ENCODE measurements at regions not wholly inside any gene's neighbourhood (a gene's known extent, or its start where the extent isn't known, plus 50 kb on each side); places are given as distances from the start of the nearest gene placed in this dataset.

DNA sequence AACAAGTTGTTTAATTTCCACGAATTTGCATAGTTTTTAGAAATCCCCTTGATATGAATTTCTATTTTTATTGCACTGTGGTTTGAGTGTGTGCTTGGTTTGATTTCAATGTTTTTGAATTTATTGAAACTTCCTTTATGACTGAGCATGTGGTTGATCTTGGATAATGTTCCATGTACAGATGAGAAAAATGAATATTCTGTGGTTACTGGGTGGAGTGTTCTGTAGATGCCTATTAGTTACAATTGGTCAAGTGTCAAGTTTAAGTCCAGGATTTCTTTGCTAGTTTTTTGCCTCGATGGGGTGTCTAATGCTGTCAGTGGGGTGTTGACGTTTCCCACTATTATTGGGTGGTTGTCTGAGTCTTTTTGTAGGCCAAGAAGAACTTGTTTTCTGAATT lies 319.5 kb upstream of the ACTBL2 start:
- H3K36me3 ChIP-seq (ENCODE audit: control insufficient read depth, insufficient read depth, low read length), result no peaks in the 10 kb centered on the region
- no peaks in the 10 kb centered on the region for H3K9me3 ChIP-seq
- CTCF ChIA-PET, result no interaction called here
- H3K27ac Mint-ChIP-seq (ENCODE audit: unreplicated experiment), result no peak overlapping the region
- no peaks in the 10 kb centered on the region; the same call in 1 of the 2 replicates for H3K27me3 ChIP-seq (replicated peaks; ENCODE audit: control insufficient read depth, insufficient read depth, low read length)
- TF ChIP-seq, protein P1, sequence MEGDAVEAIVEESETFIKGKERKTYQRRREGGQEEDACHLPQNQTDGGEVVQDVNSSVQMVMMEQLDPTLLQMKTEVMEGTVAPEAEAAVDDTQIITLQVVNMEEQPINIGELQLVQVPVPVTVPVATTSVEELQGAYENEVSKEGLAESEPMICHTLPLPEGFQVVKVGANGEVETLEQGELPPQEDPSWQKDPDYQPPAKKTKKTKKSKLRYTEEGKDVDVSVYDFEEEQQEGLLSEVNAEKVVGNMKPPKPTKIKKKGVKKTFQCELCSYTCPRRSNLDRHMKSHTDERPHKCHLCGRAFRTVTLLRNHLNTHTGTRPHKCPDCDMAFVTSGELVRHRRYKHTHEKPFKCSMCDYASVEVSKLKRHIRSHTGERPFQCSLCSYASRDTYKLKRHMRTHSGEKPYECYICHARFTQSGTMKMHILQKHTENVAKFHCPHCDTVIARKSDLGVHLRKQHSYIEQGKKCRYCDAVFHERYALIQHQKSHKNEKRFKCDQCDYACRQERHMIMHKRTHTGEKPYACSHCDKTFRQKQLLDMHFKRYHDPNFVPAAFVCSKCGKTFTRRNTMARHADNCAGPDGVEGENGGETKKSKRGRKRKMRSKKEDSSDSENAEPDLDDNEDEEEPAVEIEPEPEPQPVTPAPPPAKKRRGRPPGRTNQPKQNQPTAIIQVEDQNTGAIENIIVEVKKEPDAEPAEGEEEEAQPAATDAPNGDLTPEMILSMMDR (IDR thresholded peaks at IDR 0.05; ENCODE audit: insufficient read depth in 1 of 2, low read depth in 1 of 2, low read length in 1 of 2, severe bottlenecking in 1 of 2, unreplicated experiment in 1 of 2), result no peak
- H3K36me3 Mint-ChIP-seq (ENCODE audit: insufficient read depth, unreplicated experiment), result no peaks in the 10 kb centered on the region
- no TSS peak for BruUV-seq (replicated peaks)
- H3K4me1 ChIP-seq, result no peaks in the 10 kb centered on the region
- POLR2A ChIA-PET, result no interaction called here
- no peaks in the 10 kb centered on the region for H3K9me3 Mint-ChIP-seq (ENCODE audit: unreplicated experiment)
- no peak overlapping the region for H3K4me3 ChIP-seq (ENCODE audit: low read depth, low read length)
- intact Hi-C loops (cut with micrococcal nuclease; ENCODE audit: unreplicated experiment), result no loop called here
- H3K27me3 Mint-ChIP-seq (ENCODE audit: insufficient read depth, unreplicated experiment), result peaks cover 3% of the 10 kb centered on the region
- no peak overlapping the region for H3K4me3 Mint-ChIP-seq (ENCODE audit: unreplicated experiment)
- DNase-seq, result no peak
- no peaks in the 10 kb centered on the region for H3K4me1 Mint-ChIP-seq (ENCODE audit: low read depth, unreplicated experiment)

DNA sequence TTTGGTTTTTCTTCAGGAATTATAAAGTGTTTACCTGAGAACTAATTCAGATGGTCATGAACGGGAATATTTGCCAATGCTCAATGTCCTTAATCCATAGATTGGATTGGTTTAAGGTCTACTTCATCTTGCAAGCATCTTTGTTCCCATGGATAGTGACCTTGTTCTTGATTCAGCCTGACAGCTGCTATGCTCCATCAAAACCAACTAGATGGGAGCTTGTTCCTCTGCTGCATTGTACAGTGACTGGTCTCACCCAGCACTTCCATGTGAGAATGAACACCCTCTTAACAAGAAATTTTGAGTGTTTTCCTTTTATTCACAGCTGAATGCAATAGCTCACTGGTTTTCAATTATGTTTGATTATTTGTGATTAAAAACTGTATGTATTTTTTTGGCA lies 312.6 kb upstream of the ACTBL2 start:
- Mint-ChIP-seq H3K4me3 (ENCODE audit: unreplicated experiment) (no peak overlapping the region), H3K27me3 (ENCODE audit: insufficient read depth, unreplicated experiment) (no peaks in the 10 kb centered on the region), H3K36me3 (ENCODE audit: insufficient read depth, unreplicated experiment) (no peaks in the 10 kb centered on the region), H3K27ac (ENCODE audit: unreplicated experiment) (no peak overlapping the region), H3K4me1 (ENCODE audit: low read depth, unreplicated experiment) (no peaks in the 10 kb centered on the region), H3K9me3 (ENCODE audit: unreplicated experiment) (no peaks in the 10 kb centered on the region)
- Histone ChIP-seq H3K9me3 (no peaks in the 10 kb centered on the region), H3K36me3 (ENCODE audit: control insufficient read depth, insufficient read depth, low read length) (no peaks in the 10 kb centered on the region), H3K4me1 (no peaks in the 10 kb centered on the region), H3K4me3 (ENCODE audit: low read depth, low read length) (no peak overlapping the region), H3K27me3 (replicated peaks; ENCODE audit: control insufficient read depth, insufficient read depth, low read length) (no peaks in the 10 kb centered on the region; the same call in 1 of the 2 replicates)
- intact Hi-C loops (cut with micrococcal nuclease; ENCODE audit: unreplicated experiment), result no loop called here
- DNase-seq, result no peak
- ChIA-PET POLR2A (no interaction called here), CTCF (no interaction called here)
- TF ChIP-seq, protein P1 (IDR thresholded peaks at IDR 0.05; ENCODE audit: insufficient read depth in 1 of 2, low read depth in 1 of 2, low read length in 1 of 2, severe bottlenecking in 1 of 2, unreplicated experiment in 1 of 2), result no peak
- BruUV-seq (replicated peaks), result no TSS peak

DNA sequence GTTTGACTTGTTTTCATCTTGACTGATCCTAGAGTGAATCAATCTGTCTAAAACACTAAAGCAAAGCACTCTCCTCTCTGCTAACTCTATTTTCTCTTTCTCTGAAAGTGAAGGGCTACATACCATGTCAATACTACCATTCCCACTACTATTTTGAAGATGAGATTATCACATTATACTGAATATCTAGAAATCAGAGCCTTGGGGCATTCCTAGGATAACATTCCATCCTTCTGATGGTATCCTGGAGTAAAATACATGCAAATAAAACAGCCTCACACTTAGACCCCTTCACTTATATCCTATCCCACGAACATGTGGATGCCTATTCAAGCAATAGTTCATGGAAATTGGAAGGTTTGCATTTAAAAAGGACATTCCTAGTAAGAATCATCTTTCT lies 309.3 kb upstream of the ACTBL2 start:
- Histone ChIP-seq H3K9me3 (no peaks in the 10 kb centered on the region), H3K4me3 (ENCODE audit: low read depth, low read length) (no peak overlapping the region), H3K4me1 (no peaks in the 10 kb centered on the region), H3K36me3 (ENCODE audit: control insufficient read depth, insufficient read depth, low read length) (no peaks in the 10 kb centered on the region), H3K27me3 (replicated peaks; ENCODE audit: control insufficient read depth, insufficient read depth, low read length) (no peaks in the 10 kb centered on the region)
- no peaks in the 10 kb centered on the region for H3K27me3 Mint-ChIP-seq (ENCODE audit: insufficient read depth, unreplicated experiment)
- ChIA-PET POLR2A (no interaction called here), CTCF (interaction anchor here (1.6 kb wide), 1 partner anchor 12 kb away, joined by 4 read pairs; no protein-coding TSS in a partner anchor)
- TF ChIP-seq, protein P1 (IDR thresholded peaks at IDR 0.05; ENCODE audit: insufficient read depth in 1 of 2, low read depth in 1 of 2, low read length in 1 of 2, severe bottlenecking in 1 of 2, unreplicated experiment in 1 of 2), result no peak
- no peak overlapping the region for H3K4me3 Mint-ChIP-seq (ENCODE audit: unreplicated experiment)
- no peak overlapping the region for H3K27ac Mint-ChIP-seq (ENCODE audit: unreplicated experiment)
- H3K9me3 Mint-ChIP-seq (ENCODE audit: unreplicated experiment), result no peaks in the 10 kb centered on the region
- H3K36me3 Mint-ChIP-seq (ENCODE audit: insufficient read depth, unreplicated experiment), result no peaks in the 10 kb centered on the region
- intact Hi-C loops (cut with micrococcal nuclease; ENCODE audit: unreplicated experiment), result no loop called here
- no peaks in the 10 kb centered on the region for H3K4me1 Mint-ChIP-seq (ENCODE audit: low read depth, unreplicated experiment)
- no peak for DNase-seq
- no TSS peak for BruUV-seq (replicated peaks)
